ENCODE measurements at regions not wholly inside any gene's neighbourhood (a gene's known extent, or its start where the extent isn't known, plus 50 kb on each side); places are given as distances from the start of the nearest gene placed in this dataset.

DNA sequence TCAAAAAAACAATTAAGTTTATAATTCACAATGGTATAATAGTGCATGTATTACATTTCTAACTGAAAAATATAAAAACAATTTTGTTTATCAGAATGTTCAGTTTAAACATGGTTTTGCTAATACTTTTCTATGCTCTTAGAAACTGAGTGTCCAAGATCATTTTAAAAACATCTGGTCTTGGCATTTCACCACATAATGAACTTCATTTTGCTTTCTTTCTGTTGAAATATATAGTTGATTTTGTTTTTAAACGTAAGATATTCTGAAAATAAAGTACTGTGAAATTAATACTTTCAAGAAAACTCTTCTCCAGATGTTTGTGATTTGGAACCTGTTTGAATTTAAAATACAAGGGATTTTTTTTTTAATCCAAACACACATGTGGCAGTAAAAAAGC lies 264.4 kb downstream of the COL12A1 start:
- no peak for TF ChIP-seq HNF4G (IDR thresholded peaks at IDR 0.05; ENCODE audit: borderline replicate concordance, low read depth, low read length)
- no peak for TF ChIP-seq HNF4G (CRISPR knock-in tag; IDR thresholded peaks at IDR 0.05; ENCODE audit: borderline replicate concordance, low read depth)
- TF ChIP-seq NR2F6 (IDR thresholded peaks at IDR 0.05), result no peak
- no peak for TF ChIP-seq NR2F6 (CRISPR knock-in tag; IDR thresholded peaks at IDR 0.05)
- no peak for TF ChIP-seq FOXO4 (CRISPR knock-in tag; conservative IDR thresholded peaks at IDR 0.05)
- no peak for TF ChIP-seq NFE2 (CRISPR knock-in tag; IDR thresholded peaks at IDR 0.05)
- no peak for TF ChIP-seq ZNF547 (CRISPR knock-in tag; IDR thresholded peaks at IDR 0.05)
- TF ChIP-seq MIER3 (CRISPR knock-in tag; IDR thresholded peaks at IDR 0.05; ENCODE audit: borderline replicate concordance), result no peak
- TF ChIP-seq ZNF367 (CRISPR knock-in tag; IDR thresholded peaks at IDR 0.05; ENCODE audit: borderline replicate concordance), result no peak
- TF ChIP-seq ZNF460 (CRISPR knock-in tag; IDR thresholded peaks at IDR 0.05; ENCODE audit: borderline replicate concordance), result no peak
- TF ChIP-seq SP140L (CRISPR knock-in tag; IDR thresholded peaks at IDR 0.05; ENCODE audit: borderline replicate concordance), result no peak
- no peak for TF ChIP-seq CCAR2 (optimal IDR thresholded peaks at IDR 0.05; ENCODE audit: low read depth, low read length)
- no peak for TF ChIP-seq TGIF2 (CRISPR knock-in tag; IDR thresholded peaks at IDR 0.05)
- no peak for TF ChIP-seq ZNF382 (CRISPR knock-in tag; IDR thresholded peaks at IDR 0.05; ENCODE audit: borderline replicate concordance)
- no peak for TF ChIP-seq ZNF747 (CRISPR knock-in tag; IDR thresholded peaks at IDR 0.05; ENCODE audit: borderline replicate concordance)
- TF ChIP-seq, protein P1, sequence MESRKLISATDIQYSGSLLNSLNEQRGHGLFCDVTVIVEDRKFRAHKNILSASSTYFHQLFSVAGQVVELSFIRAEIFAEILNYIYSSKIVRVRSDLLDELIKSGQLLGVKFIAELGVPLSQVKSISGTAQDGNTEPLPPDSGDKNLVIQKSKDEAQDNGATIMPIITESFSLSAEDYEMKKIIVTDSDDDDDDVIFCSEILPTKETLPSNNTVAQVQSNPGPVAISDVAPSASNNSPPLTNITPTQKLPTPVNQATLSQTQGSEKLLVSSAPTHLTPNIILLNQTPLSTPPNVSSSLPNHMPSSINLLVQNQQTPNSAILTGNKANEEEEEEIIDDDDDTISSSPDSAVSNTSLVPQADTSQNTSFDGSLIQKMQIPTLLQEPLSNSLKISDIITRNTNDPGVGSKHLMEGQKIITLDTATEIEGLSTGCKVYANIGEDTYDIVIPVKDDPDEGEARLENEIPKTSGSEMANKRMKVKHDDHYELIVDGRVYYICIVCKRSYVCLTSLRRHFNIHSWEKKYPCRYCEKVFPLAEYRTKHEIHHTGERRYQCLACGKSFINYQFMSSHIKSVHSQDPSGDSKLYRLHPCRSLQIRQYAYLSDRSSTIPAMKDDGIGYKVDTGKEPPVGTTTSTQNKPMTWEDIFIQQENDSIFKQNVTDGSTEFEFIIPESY (CRISPR knock-in tag; IDR thresholded peaks at IDR 0.05), result no peak
- TF ChIP-seq ZNF615 (CRISPR knock-in tag; IDR thresholded peaks at IDR 0.05; ENCODE audit: borderline replicate concordance), result no peak
- TF ChIP-seq ZFP82 (CRISPR knock-in tag; IDR thresholded peaks at IDR 0.05; ENCODE audit: borderline replicate concordance), result no peak
- no peak for TF ChIP-seq SMAD1 (CRISPR knock-in tag; IDR thresholded peaks at IDR 0.05; ENCODE audit: borderline replicate concordance, low read depth)
- TF ChIP-seq RFX5 (IDR thresholded peaks at IDR 0.05; ENCODE audit: low read depth, low read length), result no peak
- POLR2A ChIA-PET, result no interaction called here
- Histone ChIP-seq H4K20me1 (ENCODE audit: insufficient read depth, low read length) (no peaks in the 10 kb centered on the region), H3K79me2 (ENCODE audit: insufficient read depth, low read length) (no peaks in the 10 kb centered on the region), H3K27ac (ENCODE audit: extremely low read length, insufficient read depth, low read length) (no peak overlapping the region), H3K9ac (ENCODE audit: insufficient read depth, low read depth, low read length) (no peak overlapping the region), H2AFZ (ENCODE audit: low read length) (no peak overlapping the region), H3K4me1 (ENCODE audit: insufficient read depth, low read length) (no peaks in the 10 kb centered on the region), H3K9me3 (ENCODE audit: low read length) (no peaks in the 10 kb centered on the region), H3K4me2 (ENCODE audit: low read depth, low read length) (no peak overlapping the region), H3K36me3 (replicated peaks in 1 of 2; ENCODE audit: control insufficient read depth in 1 of 2, insufficient read depth in 2 of 2, low read length in 2 of 2) (no peaks in the 10 kb centered on the region), H3K27me3 (ENCODE audit: control insufficient read depth in 1 of 2, insufficient read depth in 2 of 2, low read length in 2 of 2) (no peaks in the 10 kb centered on the region), H3K4me3 (replicated peaks in 1 of 3; ENCODE audit: insufficient read depth in 1 of 3, low read depth in 2 of 3, low read length in 3 of 3) (no peak overlapping the region)
- CTCF ChIA-PET (ENCODE audit: low intra/inter-chr PET ratio, low total read pairs), result no interaction called here
- in situ Hi-C loops (cut with HindIII; ENCODE audit: extremely low pct_ligation_motif_present, low pct_unique_long_range_greater_than_20kb) (no loop called here), intact Hi-C loops (cut with micrococcal nuclease; ENCODE audit: unreplicated experiment) (no loop called here)
- no TSS peak for BruUV-seq (replicated peaks)
- ATAC-seq (no peak), FAIRE-seq (no peak), DNase-seq (ENCODE audit: low spot score) (no peak)
- WGBS (ENCODE audit: low lambda C conversion rate), result 2% methylated on average over 1 of the region's 1 CpG

All from HepG2 (cell line).